GM04504 (cell line): ENCODE measurements at regions not wholly inside any gene's neighbourhood (a gene's known extent, or its start where the extent isn't known, plus 50 kb on each side); places are given as distances from the start of the nearest gene placed in this dataset.

ENCODE experiments used
- DNase-seq: peaks from one replicate; pipeline ENCODE4 v3.0.0-alpha.2; 2012; ENCODE audit warnings: low read depth

DNA sequence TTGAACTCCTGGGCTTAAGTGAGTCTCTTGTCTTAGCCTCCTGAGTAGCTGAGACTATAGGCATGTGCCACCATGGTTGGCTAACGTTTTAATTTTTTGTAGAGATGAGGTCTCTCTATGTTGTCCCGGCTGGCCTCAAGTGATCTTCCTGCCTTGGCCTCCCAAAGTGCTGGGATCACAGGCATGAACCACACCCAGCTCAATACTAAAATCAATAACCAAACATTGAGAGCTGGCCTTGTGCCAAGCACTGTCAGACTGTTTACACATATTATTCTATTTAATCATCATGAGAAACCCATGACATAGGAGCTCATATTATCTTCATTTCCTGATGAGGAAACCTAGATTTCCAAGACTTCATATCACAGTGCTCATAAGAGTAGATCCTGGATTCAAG, 251.2 kb downstream of the BAMBI start:
- no peak for DNase-seq

DNA sequence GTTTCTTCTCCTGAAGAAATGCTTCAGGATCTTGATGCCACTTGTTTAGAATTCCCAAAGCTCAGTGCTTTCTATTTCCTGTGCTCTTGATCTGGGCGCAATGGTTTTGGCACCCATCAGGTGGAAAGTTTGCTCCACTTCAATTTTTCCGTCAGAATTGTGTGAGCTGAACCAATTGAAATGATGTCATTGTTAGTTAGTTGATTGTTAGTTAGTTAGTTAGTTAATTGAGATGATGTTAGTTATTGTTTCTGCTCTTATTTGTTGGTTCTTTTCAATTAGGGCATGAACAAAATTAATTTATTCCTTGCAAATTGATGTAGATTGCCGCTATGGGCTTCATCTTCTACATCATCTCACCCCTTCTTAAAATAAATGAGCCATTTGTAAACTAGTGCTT, 252.6 kb downstream of the BAMBI start:
- DNase-seq, result no peak

DNA sequence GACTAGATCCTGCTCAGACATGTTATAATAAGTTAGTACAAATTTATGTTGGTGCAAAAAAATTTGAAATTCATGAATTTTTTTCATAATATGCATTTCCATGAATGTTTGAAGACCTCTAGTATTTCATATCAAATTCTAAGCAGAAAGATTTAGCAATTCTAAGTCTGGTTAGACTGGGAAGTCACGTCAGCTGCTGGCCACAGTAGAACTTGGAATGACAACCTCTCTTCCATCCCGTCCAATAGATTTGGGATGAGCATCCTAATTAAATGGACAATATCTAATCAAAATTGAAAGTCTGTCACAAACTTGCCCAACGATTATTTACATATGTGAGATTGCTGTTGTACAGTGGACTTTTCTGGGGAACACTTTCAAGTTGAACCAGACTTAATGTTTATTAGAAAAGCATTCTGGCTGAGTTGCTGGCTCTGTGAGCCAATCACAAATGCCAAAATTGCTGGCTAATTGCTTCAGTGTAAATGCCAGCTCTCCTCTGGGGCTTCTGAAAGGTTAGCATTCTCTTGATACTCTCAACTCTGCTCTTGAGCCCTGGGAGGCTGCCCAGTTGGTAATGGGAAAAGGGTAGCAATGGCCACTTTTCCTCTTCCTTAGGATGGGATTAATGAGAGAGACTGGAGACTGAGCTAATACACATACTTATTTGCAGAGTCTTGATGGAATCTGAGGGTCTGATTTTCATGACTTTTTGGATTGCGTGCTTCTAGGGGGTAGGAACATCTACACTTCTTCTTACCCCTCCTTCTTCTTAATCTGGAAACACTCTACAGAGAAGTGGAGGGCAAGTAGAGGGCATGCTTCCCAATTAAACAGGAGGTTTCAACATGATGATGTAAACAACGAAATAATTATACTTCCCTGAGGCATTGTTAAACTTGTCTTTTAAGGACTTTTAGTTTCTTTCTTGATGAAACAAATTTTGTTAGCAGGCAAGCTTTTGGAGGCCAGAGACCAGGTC, 253.5 kb downstream of the BAMBI start:
- DNase-seq, result no peak

DNA sequence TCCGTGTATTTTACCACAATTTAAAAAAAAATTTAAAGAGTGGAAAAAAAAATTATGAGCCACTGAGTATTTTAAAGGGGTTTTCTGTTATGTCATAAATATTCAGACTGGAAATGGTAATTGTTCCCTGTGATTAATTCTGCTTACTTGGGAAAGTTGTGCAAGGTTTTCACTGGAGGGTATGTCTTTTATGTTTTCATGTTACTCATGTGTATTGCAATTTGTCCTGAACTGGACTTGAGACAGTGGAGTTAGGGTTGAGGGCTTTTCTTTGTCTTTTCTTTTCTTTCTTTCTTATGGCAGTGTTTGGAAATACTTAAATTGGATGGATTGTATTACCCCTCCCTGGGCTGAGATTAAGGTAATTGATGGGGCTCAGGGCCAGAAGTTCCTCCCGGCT, 257.7 kb downstream of the BAMBI start:
- no peak for DNase-seq

DNA sequence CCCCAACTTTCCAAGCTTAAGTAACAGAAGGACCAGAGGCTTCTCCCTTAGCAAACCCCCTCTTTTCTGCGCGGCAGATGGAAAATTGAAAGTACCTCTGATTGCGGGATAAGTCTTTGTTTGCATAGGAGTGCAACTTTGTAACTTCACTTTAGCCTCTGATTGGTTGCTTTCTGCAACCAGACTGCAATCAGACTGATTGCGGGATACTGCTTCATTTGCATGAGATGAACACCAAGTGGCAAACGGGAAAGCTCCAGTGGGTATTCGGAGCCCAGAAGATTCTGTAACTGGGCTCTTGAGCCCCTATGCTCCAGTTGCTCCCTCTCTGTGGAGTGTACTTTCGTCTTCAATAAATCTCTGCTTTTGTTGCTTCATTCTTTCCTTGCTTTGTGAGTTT, 260.6 kb downstream of the BAMBI start:
- DNase-seq, result no peak

DNA sequence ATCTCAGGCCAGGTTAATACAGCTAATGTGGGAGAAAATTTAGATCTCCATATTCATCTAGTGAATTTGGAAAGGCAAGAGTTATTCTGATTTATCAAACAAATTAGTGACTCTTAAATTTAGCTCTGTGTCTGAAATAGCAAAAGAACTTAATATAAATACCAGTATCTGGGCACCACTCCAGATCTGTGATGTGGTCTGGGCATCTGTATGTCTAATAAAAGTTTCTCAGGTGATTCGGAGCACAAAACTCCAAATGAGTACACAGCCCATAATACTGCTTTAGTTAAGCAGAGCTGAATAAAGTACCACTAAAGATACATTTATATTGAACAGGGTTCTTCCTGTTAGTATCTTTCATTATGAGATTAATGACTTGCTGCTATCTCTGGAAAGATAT, 261.4 kb downstream of the BAMBI start:
- DNase-seq, result no peak

DNA sequence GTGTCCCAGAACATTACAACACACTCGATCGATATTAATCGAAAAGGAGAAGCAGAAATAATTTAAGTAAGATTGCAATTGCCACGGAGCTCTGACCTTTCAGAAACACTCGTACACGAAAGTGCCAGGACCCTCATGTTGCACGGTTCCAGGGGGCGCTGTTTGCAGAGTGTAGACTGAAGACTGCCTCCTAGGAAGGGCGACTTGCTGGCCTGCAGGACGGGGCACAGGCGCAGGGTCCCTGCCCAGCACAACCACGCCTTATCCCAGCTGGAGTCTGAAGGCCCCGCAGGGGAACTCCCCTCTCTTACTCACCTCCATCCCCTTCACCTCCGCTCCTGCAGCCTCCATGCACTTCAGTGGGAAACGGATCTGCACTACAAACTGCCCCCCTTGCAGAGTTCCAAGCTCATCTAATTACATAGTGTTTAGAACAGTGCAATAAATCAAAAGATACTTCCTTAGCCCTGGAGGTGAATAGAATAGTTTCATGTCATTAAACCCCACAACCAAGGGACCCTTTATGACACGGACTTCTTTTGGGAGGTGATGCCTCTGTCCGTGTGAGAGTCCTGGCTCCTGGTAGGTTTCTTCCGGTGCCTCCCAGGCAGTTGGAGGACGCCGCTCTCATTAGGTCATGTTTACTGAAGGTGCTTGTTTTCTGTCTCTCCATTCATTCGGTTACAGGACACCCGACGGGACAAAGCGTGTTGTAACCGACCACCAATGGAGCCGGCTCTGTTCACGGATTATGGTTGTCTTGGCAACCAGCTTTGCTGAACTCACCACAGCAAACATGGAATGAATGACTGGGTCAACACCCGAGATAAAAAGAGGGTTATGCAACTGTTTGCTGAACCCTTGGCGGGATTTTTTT, 262.2 kb downstream of the BAMBI start:
- peak; percentile 21 for DNase-seq

DNA sequence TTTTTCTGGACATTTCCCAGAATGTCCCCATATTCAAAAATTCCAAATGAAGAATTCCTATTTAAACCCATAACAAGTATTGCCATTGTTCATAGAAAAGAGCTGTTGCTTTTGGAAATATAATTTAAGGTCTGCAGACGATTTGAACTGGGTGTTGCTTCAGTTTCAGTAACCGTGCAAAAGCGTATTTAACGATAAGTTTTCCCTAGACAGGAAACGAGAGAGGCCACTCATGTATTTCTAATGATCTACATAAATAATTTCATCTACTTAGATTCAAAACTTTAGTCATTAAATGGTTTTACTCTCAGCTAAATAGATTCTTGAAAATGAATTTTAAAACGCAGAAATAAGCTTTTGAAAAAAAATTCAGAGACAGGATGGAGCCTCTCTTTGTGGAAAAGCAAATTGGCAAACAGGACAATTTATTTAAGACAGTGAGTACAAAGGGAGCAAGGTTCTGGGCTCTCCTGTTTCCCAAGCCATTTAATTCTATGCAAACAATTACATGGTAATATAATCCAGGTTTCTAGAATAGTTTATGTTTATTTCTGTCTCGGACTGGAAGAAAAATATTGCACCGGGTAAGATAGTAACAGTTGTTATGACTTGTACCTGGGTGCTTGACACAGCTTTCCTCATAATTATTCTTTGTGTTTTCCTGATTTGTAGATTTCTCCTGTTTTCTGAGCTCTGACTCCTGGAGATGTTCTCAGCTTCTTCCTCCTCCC, 263.0 kb downstream of the BAMBI start:
- no peak for DNase-seq

DNA sequence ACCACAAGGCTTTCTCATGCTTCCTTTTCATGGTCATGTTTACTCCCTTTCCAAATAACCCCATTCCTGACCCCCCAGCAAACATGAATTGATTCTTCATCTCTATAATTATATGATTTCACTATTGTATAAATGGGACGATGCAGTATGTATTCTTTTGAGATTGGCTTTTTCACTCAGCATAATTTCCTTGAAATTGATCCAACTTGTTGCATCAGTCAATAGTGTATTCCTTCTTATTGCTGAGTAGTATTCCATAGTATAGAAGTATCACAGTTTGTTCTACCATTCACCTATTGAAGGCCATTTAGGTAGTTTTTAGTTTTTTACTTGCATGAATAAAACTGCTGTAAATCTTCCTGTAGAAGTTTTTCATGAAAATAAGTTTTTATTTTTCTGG, 264.7 kb downstream of the BAMBI start:
- no peak for DNase-seq

DNA sequence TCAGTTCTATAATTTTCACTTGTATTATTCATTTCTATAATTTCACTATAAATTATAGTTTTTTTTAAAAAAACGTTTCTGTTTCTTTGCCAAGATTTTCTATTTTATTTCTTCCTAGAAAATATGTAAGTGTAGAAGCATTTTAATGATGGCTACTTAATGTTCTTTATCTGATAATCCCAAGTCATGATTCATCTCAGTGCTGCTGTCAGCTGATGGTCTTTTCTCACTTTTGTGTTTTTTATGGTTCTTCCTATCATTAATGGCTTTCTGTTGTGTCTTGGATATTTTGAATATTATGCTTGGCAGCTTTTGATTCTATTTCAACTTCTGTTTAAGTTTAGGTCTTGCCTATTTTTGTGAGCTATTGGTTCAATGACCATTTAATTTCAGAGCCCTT, 268.6 kb downstream of the BAMBI start:
- no peak for DNase-seq

DNA sequence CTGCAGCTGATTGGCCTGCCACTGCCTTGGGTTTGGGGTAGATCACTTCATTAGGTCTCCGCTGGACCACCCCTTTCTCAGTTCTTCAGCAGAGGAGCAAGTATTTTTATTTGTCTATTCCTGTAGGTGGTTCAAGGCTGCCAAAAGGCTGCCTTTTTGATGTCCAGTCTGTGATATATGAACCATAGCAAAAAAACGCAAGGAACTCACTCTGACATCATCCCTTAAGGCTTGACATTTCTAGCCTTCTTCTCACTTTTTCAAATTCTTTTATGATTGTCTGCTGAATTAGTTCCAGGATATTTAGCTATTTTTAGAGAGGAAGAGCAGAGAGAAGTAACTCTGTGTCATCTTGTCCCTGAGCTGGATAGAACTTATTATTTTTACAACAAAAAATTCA, 269.2 kb downstream of the BAMBI start:
- DNase-seq, result peak; percentile 32

DNA sequence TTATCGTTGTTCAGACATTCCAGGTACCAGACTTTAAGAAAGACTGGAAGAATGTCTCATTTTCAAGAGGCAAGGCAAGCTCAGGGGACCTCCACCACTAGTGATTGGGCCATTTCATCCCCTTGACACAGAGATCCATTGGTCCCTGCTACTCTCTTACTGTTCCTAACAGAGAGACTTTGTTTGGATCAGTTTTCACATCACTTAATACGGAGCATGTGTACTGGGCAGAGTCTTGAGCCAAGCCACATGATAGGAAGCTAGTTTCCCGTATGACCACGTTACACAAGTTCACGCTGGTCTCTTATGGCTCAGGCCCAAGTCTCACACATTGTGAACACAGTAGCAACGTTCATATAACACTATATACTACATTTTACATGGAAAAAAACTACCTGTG, 269.9 kb downstream of the BAMBI start:
- DNase-seq, result no peak

DNA sequence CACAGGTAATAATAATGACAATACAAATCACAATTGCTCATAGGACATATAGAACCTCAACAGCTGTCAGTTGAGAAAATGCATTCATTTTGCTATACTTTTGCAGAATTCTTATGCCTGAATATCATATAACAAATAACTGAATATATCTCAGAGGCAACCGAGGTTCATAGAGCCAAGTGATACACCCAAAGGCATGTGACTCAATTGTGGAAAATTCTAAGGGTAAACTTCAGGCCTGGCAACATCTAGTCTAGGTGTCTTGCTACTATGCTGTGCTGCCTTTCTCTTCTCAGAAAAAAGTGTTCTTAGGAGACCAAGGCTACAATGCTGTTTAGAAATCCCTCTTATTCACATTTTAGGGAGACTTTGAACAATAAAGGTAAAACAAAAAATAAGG, 270.7 kb downstream of the BAMBI start:
- no peak for DNase-seq

DNA sequence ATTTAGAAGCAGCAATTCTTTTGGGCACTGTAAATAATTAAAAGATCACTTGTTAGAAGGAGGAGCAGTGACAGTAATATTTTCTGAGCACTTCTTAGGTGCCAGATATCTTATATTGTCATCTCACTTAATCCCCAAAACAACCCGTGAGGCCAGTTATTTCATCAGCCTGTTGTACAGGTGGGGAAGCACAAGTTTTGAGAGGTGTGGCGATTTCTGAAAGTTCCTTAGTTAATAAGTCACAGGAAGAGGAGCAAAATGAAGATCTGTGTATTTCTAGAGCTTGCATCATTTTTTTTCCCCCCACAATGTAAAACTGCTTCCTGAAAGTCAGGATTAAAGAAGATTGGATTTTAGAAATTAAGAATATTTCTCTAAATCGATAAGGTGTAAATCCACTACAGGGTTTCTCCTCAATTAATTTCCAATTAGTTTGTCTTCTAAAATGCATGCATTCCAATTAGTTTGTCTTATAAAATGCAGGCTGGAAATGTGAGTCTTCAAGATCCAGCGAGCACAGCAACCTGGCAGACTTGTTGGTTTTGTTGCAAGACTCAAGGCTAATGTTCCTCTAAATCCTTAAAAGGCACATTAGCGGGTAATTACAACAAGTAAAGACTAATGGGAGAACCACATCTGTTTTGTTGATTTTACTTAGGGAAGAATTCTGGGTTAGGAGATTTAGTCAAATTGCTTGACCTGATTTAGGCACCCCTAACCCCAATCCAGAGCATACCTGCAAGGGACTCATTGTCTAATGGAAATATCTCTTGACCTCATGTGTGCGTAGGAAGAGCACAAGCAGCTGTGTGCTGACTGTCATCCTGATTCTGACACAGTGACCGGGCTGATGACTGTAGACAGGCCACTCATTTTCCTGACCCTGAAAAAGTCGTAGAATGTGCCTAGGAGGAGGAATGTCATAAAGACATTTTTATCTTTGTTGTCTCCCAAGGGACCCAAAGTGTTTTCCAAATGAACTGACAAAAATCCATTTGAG, 272.0 kb downstream of the BAMBI start:
- no peak for DNase-seq

DNA sequence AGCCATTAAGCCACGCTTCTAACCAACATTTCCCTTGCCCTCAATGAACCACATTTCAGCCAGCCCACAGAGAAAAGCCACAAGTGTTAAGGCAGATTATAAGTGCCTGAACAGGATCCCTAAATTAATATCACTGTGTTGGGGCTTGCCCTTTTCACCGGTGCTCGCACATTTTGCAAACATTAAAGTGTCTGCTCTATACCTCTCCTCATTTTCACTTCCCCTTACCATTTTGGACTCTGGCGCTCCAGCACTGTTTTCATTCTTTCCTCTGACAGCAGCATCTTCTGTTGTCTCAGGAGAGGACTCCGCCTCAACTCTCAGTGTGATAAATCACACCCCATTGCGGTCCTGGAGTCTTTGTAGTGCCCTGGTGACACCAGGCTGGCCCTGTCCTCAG, 274.2 kb downstream of the BAMBI start:
- DNase-seq, result no peak

DNA sequence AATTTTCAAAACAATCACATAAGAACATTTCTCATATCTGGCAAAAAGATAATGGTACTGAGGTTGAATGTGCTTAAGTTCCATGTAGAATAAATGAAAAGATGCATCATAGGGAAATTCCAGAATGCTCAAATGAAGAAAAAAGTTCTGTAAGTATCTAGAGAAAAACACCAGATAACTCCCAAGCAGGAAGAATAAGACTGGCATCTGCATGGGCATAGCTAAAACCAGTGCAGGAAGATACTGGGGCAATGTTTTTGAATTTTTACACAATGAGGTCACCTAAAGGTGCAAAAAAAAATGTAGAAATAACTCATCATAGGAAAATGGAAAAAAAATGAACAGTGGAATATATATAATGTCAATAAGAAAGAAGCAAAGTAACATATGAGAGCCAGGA, 275.2 kb downstream of the BAMBI start:
- DNase-seq, result no peak

DNA sequence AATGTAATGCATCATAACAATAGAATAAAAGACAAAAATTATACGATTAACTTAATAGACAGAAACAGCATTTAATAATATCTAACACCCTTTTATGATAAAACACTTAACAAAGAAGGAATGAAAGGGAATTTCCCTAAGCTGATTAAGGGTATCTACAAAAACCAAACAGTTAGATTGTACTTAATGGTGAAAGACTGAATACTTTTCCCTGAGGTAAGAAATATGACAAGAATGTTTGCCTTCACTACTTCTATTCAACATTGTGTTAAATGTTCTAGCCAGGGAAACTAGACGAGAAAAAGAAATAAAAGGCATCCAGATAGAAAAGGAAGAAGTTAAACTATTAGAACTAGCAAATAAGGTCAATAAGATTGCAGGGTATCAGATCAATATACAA, 276.9 kb downstream of the BAMBI start:
- no peak for DNase-seq

DNA sequence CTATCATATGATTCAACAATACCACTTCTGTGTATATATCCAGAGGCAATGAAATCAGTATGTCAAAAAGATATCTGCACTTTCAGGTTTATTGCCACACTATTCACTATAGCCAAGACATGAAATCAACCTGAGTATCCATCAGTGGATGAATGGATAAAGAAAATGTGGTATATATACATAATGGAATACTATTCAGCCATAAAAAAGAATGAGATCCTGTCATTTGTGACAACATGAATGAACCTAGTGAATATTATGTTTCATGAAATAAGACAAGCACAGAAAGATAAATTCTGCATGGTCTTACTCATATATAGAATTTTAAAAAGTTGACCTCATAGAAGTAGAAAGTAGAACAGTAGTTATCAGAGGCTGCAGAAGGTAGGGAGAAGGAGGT, 281.1 kb downstream of the BAMBI start:
- DNase-seq, result no peak

DNA sequence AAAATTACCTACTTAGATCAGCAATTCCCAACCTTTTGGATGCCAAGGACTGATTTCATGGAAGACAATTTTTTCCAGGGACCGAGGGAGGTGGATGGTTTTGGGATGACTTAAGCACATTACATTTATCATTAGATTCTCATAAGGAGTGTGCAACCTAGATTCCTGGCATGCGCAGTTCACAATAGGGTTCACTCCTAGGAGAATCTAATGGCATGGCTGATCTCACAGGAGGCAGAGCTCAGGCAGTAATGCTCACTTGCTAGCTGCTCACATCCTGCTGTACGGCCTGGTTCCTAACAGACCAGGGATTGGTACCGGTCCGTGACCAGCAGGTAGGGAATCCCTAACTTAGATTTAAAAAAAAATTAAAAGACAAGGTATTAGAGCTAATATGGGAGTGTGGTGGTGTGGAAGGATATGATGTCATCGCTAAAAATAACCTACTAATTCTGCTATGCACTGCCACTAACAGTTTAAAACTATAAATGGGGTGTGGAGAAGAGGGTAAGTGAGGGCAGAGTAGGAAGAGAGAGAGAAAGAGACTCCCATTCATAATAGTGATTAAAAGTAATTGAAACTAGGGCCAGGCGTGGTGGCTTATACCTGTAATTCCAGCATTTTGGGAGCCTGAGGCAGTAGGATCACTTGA, 282.7 kb downstream of the BAMBI start:
- no peak for DNase-seq

DNA sequence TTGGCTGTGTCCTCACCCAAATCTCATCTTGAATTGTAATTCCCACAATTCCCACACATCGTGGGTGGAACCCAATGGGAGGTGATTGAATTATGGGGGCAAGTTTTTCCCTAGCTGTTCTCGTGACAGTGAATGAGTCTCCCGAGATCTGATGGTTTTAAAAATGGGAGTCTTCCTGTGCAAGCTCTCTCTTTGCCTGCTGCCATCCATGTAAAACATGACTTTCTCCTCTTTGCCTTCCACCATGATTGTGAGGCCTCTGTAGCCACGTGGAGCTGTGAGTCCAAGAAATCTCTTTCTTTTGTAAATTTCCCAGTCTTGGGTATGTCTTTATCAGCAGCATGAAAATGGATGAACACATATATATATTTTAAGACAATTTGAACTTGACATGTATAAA, 285.4 kb downstream of the BAMBI start:
- no peak for DNase-seq
